ENCODE measurements at regions not wholly inside any gene's neighbourhood (a gene's known extent, or its start where the extent isn't known, plus 50 kb on each side); places are given as distances from the start of the nearest gene placed in this dataset.
"Not testable (repeated sequence)": the region's sequence is repeated elsewhere in the genome, so short reads cannot be mapped to it uniquely, and the experiment has no call there.

- no peak for DNase-seq
Measured at GRCh38 chr6:56739836-56740815, 97.4 kb upstream of the DST start.

GRCh38 chr6:56736804-56737203 lies 94.1 kb upstream of the DST start:
- no peak for DNase-seq

- no peak for DNase-seq
Measured at GRCh38 chr6:56734335-56734734, 91.6 kb upstream of the DST start.

GRCh38 chr6:56733211-56733697 lies 90.6 kb upstream of the DST start:
- DNase-seq, result no peak

GRCh38 chr6:56732517-56732916 lies 89.8 kb upstream of the DST start:
- DNase-seq, result no peak

DNA sequence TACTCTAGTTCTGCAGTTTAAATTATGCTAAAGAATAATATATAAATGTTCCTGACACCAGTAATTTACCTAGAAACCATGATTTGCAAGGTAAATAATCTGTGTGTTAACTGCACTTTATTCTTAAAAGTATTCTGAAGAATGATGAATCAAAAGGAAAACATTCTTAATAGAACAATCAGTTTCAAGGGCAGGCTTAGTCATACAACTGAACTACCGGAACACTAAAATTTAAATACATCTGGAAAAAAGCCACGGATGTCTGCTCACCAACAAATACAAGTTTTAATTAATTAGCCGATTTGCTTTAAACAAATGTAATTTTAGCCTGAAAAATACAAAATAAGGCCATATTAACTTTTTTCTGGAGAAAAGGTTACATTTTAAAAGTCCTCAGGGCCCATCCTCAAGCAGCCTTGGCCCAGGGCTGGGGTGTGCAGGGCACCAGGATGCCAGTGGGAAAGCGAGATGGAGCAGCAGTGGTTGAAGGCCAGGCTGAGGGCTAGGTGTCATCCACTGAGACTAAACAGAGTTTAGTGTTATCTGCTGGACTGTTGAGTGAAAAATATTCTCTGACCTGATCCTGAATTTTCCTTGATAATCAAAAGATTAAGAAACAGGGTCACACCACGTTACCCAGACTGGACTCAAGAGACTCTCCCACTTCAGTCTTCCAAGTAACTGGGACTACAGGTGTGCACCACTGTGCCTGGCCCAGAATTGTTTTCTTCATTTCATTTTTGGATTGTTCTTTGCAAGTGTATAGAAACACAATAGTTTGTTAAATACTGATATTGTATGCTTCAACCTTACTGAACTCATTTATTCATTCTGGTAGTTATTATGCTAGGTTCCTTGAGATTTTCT lies 88.2 kb upstream of the DST start:
- DNase-seq, result no peak

DNA sequence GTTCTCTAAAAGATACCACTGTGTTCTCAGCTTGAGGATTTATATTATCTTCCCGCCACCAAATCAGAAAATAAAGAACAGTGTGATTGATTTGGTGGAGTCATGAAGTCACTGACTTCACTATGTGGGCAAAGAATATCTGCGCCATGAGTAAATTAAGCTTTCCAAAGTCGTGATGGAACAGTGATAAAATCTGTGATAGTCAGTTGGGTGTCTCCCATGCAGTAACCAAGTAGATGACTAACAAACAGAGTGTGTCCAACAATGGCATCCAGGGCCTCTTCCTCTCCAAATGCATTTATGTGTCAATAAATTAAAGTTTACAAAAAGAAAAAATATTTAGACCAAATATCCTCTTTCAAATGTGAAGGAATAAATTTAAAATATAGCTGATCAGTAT lies 87.0 kb upstream of the DST start:
- no peak for DNase-seq

DNA sequence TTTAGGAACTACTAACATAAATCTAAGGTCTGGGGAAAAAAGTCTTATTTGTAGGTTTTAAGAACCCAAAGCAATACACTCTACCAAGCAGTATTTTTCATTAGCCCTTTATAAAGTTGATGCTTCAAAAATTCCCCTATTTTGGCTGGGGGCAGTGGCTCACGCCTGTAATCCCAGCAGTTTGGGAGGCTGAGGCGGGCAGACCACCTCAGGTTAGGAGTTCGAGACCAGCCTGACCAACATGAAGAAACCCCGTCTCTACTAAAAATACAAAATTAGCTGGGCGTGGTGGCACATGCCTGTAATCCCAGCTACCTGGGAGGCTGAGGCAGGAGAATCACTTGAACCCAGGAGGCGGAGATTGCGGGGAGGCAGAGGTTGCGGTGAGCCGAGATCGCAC lies 86.5 kb upstream of the DST start:
- not testable (repeated sequence) for DNase-seq

DNA sequence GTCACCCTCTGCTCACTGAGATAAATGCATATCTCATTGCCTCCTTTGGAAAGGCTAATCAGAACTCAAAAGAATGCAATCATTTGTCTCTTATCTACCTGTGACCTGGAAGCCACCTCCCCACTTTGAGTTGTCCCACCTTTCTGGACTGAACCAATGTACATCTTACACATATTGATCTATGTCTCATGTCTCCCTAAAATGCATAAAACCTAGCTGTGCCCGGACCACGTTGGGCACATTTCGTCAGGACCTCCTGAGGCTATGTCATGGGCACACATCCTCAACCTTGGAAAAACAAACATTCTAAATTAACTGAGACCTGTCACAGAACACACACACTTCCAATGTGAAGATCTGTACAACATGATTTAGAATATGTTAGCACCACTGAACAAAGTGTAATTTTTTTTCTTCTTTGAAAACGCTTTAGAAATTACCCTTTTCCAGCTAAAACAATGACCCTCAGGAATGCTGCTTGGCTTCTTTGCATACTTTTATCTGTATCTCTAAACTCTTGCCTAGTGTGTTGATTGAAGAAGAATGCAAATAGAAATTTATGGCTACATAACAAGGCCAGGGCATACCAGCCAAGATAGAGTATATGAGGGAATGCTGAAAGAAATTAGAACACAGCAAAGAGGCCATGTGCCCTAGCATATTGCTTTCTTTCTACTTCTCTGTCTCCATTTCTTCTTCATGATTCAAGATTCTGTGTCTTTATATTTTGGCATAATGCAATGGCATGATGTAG lies 84.6 kb upstream of the DST start:
- DNase-seq, result no peak

DNA sequence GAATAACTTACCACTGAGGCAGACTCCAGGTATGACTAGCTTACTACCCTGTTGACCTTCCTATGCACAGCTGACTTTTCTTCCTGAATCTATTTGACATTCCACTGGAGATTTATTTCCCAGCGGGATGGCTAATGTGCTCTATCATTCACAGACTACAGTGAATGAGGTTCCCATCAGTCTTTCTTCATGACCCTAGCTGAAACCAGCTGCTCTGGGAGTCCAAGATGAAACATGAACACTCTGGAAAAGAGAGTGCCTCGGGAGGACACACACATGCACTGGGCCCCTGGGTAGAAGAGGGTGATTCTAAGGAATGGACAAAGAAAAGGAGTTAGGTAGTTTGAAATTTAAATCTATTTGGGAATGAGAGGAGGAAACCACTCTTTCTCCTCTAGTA lies 82.6 kb upstream of the DST start:
- DNase-seq, result no peak

- DNase-seq, result no peak
Measured at GRCh38 chr6:56724455-56724854, 81.8 kb upstream of the DST start.

- DNase-seq, result no peak
Measured at GRCh38 chr6:56720882-56721281, 78.2 kb upstream of the DST start.

DNA sequence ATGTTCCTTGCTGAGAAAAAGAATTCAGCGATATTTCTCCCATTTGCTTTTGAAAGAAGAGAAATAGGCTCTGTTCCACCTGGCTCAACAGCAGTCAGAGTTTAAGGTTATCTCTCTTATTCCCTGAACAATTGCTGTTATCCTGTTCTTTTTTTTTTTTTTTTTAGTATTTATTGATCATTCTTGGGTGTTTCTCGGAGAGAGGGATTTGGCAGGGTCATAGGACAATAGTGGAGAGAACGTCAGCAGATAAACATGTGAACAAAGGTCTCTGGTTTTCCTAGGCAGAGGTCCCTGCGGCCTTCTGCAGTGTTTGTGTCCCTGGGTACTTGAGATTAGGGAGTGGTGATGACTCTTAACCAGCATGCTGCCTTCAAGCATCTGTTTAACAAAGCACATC lies 77.5 kb upstream of the DST start:
- DNase-seq, result not testable (repeated sequence)

DNA sequence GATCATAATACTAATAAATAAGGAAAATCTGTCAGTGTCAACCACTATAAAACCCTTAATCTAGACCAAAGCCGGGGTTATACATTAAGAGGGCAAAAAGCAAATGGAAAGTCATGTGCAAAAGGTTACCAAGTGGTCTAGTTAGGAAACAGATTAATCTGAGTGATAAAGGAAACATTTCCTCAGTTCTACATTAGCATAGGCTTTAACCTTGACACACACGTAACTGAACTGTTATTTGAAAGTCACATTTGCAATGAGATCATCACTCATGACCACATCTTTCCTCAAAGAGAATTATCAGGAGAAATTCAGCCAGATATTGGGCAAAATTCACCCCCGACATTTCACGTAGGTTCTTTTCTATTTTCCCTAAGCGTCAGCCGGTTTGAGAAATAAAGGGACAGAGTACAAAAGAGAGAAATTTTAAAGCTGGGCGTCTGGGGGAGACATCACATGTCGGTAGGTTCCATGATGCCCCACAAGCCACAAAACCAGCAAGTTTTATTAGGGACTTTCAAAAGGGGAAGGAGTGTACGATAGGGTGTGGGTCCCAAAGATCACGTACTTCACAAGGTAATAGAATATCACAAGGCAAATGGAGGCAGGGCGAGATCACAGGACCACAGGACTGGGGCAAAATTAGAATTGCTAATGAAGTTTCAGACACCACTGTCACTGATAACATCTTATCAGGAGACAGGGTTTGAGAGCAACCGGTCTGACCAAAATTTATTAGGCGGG lies 76.8 kb upstream of the DST start:
- not testable (repeated sequence) for DNase-seq

- DNase-seq, result no peak
Measured at GRCh38 chr6:56718236-56718635, 75.5 kb upstream of the DST start.

- DNase-seq, result no peak
Measured at GRCh38 chr6:56716229-56716628, 73.5 kb upstream of the DST start.

DNA sequence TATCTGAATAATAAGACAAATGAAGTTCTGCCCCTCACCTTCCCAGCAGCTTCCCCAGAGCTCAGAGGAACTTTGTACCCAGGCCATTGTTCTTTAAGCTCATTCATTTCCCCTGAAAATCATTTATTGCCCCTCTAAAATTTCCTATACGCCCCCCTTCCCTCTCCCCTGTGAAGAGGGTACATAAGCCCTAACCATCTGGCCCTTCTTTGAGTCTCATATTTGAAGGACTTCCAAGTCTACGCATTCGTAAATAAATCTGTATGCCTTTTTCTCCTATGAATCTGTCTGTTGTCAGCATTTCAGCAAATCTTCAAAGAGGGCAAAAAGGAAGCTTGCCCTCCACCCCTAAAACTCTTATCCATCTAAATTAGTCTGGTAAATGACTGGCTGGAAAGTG lies 73.1 kb upstream of the DST start:
- DNase-seq, result no peak

DNA sequence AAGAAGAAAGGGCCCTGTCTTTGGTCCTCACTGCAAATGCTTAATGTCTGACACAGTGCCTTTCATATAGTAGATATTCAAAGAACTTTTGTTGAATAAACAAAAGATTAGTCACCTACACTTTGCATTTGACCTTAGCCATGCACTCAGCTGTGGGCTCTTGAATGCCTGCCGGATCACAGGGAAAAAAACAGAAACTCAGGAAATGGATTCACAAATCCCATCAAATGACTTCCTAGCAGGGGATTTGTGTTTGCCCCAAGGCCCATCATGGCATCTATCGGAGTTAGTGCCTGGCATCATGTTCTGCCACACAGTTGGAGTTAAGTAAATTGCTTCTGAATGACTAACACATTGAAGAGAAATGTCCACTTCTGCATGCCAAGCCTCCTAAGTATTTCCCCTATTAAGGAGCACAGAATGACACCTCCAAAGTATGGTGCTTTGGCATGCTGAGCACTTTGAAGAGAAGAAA lies 72.3 kb upstream of the DST start:
- no peak for DNase-seq

GRCh38 chr6:56714273-56714672 lies 71.6 kb upstream of the DST start:
- DNase-seq, result no peak

DNA sequence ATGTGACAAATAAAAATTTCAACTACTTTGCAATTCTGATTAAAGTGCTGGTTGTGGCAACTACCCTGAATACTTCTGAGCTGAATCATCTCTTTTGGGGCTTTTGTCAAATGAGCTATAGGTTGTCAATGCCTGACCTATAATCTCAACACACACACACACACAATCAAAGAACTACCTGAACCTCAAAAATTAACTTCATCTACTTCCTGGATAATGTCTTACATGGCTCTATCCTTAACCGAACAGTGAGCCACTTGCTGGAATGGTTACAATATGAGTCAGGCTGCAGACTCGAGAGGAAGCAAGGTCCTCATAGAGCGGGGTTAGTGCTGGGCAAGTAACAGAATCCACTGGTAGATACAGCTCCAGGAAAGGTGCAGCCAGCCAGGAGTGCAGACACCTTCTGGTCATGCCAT lies 70.6 kb upstream of the DST start:
- DNase-seq, result no peak

- no peak for DNase-seq
Measured at GRCh38 chr6:56710967-56711366, 68.3 kb upstream of the DST start.

DNA sequence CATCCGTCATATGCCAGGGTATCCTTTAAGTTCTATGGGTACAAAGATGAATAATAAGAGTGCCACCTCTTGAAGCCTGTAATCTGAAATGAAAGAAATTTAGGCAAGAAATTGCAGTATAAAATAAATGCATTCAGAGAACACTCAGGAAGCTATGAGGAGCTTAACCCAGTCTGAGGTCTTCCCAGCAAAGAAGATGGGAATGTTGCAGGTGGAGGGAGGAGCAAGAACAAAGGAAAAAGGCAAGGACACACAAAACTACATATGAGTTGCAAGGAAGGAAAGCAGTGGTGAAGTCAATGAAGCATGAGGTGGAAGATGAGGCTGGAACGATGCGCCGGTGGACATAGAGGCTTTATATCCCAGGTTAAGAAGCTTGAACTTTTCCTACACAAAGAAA lies 67.0 kb upstream of the DST start:
- no peak for DNase-seq
